HG02884 (cell line): ENCODE measurements at regions not wholly inside any gene's neighbourhood (a gene's known extent, or its start where the extent isn't known, plus 50 kb on each side); places are given as distances from the start of the nearest gene placed in this dataset.

Source experiments
- ATAC-seq: cut with Tn5 transposase; IDR thresholded peaks from one replicate; pipeline ENCODE4 v1.9.1; 2021; ENCODE audit warnings: mild to moderate bottlenecking, moderate library complexity; ENCODE audit not compliant: unreplicated experiment

DNA sequence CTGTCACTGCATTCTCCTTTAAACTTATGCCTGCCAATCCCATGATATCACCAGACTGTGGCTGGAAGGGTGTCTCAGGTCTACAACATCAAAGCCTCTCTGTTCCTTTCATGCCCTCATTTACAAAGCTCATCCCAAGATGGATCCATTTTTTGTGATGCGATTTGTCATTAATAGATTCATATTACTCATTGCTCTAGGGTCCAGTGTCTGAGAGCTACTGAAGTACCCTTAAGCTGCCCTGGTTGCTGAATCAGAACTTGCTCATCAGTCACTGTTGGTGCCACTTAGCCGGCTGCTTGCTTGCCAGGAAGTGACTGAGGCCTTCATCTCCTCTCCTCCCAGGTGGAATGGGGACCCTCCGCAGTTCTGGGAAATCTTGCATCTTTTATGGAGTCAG is 395.5 kb upstream of the BOD1L1 start:
- ATAC-seq = no peak

DNA sequence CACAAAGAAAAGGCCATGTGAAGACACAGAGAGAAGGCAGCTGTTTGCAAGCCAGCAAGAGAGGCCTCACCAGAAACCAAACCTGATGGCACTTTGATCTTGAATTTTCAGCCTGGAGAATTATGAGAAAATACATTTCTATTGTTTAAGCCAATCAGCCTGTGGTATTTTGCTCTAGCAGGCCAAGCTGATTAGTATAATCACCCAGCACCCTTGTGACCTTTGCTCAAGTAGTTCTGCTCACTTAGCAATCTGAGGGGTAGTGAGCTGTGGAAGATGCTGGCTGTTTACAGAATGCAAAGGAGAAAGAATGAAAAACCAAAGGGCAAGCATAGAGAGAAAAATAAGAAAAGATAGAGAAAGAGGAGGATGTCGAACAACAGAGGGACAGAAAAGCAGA is 396.4 kb upstream of the BOD1L1 start:
- ATAC-seq = no peak

DNA sequence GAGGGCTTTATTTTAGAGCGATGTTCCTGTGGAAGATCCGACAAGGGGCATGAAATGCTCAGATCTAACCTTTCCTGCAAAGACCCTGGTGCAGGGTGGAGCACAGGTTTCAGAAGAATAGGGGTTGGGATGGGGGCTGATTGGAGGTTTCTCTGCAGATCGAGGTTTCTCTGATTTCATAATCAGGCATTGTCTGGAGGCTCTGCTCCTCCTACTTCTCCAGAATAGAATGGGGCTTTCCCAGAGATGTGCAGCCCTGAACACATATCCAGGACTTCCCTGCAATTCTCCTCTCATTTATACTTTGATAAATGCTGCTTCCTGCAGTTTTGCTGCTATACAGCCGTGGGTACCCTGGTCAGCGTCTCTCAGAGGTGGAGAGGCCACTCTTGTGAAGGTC is 397.6 kb upstream of the BOD1L1 start:
- ATAC-seq = no peak

DNA sequence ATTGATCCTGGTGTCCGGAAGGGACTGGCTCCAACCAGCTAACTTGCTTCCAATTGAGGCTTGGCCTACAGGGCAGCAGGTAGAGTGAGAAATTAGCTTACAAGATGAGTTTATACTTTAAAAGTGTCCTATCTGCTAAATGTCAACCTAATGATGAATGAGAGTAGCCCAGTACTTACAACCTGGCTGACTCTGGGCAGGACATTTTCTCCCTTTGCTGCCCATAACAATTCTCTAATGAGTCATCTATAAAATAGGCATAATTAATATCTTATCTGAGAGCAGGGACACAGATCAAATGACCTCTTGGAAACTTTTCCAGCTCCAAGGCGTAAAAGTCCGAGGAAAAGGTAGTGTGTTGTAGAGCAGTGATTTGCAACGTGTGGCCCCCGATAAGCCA is 398.4 kb upstream of the BOD1L1 start:
- no peak for ATAC-seq

DNA sequence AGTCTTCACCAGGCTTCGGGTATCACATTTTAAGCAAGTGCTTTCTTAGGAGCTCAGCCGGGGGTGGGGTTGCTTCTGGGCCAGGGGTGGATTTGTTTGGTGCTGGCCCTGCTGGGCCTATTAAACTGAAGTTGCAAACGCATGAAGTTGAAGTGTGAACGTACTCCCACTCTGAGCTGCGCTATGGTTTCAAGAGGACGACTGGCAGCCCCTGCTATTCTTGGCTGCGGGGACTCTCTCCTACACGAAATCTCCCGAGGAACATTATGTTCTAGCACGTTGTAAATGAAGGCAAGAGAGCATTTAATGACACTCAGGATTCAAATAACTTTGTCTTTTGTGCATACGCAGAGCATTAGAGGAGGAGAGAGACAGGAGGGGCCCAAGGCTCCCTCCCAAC is 401.3 kb upstream of the BOD1L1 start:
- no peak for ATAC-seq

GRCh38 chr4:14035076-14035475 is 407.6 kb upstream of the BOD1L1 start:
- ATAC-seq = no peak

- ATAC-seq = no peak
Measured at GRCh38 chr4:14043203-14043602, 415.7 kb upstream of the BOD1L1 start.

DNA sequence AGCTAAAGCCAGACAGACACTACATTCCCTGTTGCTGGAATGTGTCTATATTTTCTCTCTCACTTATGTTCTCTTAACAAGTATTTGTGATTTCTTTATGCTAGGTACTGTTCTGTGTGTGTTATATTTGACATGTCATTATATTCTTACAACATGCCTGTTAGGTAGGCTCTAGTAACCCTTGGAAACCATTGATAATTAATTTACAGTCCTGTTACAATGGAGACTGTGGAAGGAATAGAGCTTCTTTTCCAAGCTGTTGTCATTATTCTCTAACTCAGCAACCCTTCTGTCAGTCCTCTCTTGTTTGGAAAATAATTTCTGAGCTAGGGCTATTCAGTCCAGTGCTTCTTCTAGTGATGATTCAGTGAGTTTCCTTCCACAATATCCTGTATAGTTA is 419.1 kb upstream of the BOD1L1 start:
- ATAC-seq = no peak

- ATAC-seq = no peak
Measured at GRCh38 chr4:14047840-14048239, 420.3 kb upstream of the BOD1L1 start.

DNA sequence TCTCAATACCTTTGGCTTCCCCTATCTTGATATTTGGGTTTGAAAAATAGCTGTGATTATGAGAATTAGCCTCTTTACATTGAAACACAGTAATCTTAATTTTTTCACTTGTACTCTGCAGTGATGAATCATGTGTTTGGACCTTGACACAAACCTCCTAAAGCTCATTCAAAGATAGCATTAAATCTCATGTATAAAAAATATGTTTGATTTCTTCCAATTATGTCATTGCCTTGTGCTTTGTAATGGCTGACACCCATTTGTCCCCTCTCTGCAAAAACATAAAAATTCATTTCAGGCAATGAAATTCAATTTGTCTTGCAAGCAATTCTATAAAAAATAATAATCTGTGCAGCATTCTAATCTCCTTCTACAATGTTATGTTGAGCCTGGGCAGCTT is 422.4 kb upstream of the BOD1L1 start:
- ATAC-seq = no peak

- no peak for ATAC-seq
Measured at GRCh38 chr4:14053291-14053690, 425.8 kb upstream of the BOD1L1 start.

DNA sequence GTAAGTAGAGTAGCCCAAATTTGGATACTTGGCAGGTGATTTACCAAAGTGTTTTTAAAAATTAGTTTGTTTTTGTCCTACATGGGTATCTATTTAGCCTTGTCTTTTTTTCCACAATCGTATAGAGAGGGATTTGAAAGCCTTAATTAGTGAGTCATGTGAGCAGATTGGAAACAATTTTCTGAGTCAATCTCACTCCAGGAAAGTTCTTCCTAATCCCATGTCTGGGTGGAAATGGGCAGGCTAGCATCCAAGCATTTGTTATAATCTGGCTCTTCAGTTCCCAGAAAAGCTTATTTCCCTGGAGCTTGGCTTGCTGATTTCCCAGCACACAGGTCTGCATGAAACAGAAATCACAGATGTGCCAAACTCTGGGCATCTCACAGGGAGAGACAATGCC is 426.9 kb upstream of the BOD1L1 start:
- ATAC-seq = no peak

DNA sequence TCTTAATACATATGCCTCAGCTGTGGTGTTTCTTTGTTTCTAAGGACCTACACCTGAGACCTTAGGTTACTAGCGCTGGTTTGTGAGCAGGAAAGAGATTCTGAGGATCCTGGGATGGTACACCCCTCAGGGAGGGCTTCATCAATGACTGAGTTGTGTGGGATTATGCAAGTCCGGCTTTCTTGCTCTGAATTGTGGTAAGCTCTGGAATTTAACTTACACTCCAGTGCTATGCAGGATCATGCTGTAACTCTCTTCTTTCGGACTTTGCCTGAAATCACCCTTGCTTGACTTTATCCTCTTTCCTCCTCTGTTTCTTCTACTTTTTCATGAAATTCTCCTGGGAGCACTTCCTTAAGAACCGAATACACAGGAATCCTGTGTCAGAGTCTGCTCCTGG is 431.5 kb upstream of the BOD1L1 start:
- no peak for ATAC-seq

GRCh38 chr4:14064984-14065383 is 437.5 kb upstream of the BOD1L1 start:
- ATAC-seq = no peak

DNA sequence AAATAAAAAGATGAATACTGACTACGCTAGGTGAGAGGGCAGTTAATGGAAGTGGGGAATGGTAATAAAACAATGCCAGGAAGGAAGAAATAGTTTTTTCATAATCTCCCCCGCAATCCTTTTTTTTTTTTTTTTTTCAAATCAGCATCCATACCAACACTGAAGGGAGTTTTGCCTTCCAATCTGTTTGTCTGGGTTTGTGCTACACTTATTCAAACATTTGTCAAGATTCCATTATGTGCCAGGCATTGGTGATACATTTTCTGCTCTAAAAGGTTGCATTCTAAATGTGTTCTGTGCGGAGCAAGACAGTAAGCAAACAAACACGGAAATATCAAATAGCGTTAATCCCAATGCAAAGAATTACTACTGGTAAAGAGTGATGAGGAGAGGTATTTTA is 437.9 kb upstream of the BOD1L1 start:
- no peak for ATAC-seq

- ATAC-seq = no peak
Measured at GRCh38 chr4:14066979-14067378, 439.5 kb upstream of the BOD1L1 start.

GRCh38 chr4:14069886-14070285 is 442.4 kb upstream of the BOD1L1 start:
- no peak for ATAC-seq

DNA sequence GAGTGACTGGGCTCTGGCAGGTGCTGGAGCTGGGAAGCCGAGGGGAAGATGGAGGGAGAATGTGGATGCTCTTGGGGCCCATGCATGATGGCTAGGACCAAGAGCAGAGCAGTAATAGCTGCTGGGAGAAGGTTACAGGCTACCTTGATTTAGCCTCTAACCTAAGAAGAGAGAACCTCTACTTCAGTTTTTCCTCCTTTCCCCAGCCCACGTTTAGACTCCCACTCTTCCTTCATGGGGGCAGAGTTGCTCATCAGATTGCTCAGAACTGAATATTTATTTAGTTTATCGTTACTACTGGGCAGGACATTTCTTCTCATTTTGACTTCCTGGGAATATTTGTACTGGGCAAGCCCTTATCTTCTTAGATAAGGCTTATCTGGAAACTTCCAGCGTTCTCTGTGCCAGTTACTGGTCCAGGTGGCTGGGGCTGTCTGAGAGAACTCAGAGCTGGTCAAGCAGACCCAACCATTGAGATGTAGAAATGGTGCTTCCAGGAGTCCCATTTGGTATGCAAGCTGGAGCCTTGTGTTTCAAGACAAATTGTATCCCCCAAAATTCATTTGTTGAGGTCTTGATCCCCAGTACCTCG is 442.9 kb upstream of the BOD1L1 start:
- no peak for ATAC-seq

DNA sequence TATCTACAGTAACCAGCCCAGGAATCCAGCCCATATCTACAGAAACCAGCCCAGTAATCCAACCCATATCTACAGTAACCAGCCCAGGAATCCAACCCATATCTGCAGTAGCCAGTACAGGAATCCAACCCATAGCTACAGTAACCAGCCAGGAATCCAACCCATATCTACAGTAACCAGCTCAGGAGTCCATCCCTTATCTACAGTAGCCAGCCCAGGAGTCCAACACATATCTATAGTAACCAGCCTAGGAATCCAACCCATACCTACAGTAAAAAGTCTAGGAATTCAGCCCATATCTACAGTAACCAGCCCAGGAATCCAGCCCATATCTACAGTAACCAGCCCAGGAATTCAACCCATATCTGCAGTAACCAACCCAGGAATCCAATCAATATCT is 445.0 kb upstream of the BOD1L1 start:
- ATAC-seq = no peak

GRCh38 chr4:14076776-14077175 is 449.3 kb upstream of the BOD1L1 start:
- no peak for ATAC-seq

DNA sequence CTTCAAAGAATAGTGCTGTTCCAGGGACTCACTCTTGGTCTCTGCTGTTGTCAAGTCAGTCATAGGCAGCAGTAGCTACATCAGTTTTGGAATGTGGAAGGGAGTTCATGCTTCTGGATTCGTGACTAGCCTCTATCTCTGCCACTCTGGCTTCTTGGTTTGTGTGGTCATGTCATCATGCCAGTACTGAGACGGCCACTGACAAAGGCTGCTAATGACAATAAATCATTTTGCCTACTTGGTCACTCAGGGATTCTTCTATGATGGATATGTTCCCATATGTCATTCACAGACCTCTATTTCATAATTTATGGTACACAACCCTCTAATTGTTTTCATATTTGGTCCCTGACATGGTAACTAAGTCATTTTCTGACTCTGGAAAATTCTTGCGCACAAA is 450.8 kb upstream of the BOD1L1 start:
- ATAC-seq = no peak

GRCh38 chr4:14079601-14080000 is 452.1 kb upstream of the BOD1L1 start:
- ATAC-seq = no peak

GRCh38 chr4:14083150-14083549 is 455.6 kb upstream of the BOD1L1 start:
- no peak for ATAC-seq

DNA sequence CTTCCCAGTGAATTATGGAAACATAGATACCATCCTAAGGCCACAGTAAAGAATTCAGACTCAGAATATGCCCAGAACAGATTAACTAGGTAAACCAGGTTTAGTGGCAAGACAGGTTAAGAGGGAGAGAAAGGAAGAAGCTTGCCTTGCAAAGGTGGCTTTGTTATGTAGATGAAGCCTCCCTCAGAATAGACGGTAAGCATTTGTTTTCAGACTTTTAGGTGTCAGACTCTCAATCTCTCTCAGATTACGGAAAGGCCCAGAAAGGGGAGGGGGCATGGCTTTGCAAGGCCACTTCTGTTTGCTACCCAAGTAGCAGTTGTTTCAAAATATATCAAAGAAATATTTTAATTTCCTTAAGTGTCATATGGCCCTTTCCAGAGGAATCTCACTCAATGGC is 457.1 kb upstream of the BOD1L1 start:
- ATAC-seq = no peak
